BLaER1 (cell line): ENCODE measurements at regions not wholly inside any gene's neighbourhood (a gene's known extent, or its start where the extent isn't known, plus 50 kb on each side); places are given as distances from the start of the nearest gene placed in this dataset.

Experiments
- H3K27ac ChIP-seq: shearing (Covaris generic); formaldehyde crosslinking; 2 replicates; pipeline ENCODE4 v1.8.1; 2022
- H3K27me3 ChIP-seq: shearing (Covaris generic); formaldehyde crosslinking; 2 replicates; pipeline ENCODE4 v1.8.1; 2022
- H3K36me3 ChIP-seq: shearing (Covaris generic); formaldehyde crosslinking; 2 replicates; pipeline ENCODE4 v1.8.1; 2022
- H3K4me1 ChIP-seq: shearing (Covaris generic); formaldehyde crosslinking; 2 replicates; pipeline ENCODE4 v1.8.1; 2022
- H3K4me2 ChIP-seq: shearing (Covaris generic); formaldehyde crosslinking; 2 replicates; pipeline ENCODE4 v1.8.1; 2022
- H3K4me3 ChIP-seq: shearing (Covaris generic); formaldehyde crosslinking; 2 replicates; pipeline ENCODE4 v1.8.1; 2022
- H3K9ac ChIP-seq: shearing (Covaris generic); formaldehyde crosslinking; 2 replicates; pipeline ENCODE4 v1.8.1; 2022
- H3K9me3 ChIP-seq: shearing (Covaris generic); formaldehyde crosslinking; 2 replicates; pipeline ENCODE4 v1.8.1; 2022
- H4K20me1 ChIP-seq: shearing (Covaris generic); formaldehyde crosslinking; 2 replicates; pipeline ENCODE4 v1.8.1; 2022
- Cebpa-rat ChIP-seq: shearing (Covaris generic); IDR thresholded peaks from 2 replicates; pipeline ENCODE4 v1.8.1; 2022

DNA sequence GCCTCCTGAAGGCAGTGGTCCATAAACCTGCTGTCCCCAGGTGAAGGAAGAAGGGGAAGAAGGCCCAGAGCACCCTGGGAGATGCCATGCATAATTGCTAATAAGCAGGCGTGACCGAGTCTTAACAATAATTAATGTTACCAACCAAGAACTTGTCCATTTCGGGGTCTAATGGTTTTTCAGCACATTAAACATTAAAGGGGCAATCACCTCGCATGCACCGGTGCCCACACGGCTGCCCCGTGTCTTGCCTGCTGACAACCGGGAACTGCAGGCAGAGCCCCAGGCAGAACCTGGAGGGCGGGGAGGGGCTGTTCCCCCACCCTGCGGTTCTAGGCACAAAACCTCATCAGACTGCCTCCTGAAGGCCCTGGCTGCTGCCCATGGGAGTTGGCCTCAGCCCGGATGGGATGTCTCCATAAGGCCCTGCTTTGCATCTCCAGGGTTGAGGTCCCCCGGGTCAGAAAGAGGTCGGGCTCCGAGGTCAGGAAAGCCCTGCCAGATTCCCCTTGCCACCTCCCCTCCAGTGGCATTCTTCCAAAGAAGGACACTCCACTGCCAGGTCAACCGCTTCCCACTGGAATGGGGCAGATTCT lies 169.0 kb downstream of the BUD13 start:
- no peak overlapping the region for H3K27ac ChIP-seq
- no peaks in the 10 kb centered on the region; the same call in 1 of the 2 replicates for H4K20me1 ChIP-seq
- H3K27me3 ChIP-seq, result no peaks in the 10 kb centered on the region
- no peak overlapping the region for H3K4me2 ChIP-seq
- H3K4me3 ChIP-seq, result no peak overlapping the region
- H3K9me3 ChIP-seq, result no peaks in the 10 kb centered on the region
- no peak overlapping the region for H3K9ac ChIP-seq
- no peaks in the 10 kb centered on the region for H3K36me3 ChIP-seq
- H3K4me1 ChIP-seq, result no peaks in the 10 kb centered on the region
- no peak for TF ChIP-seq Cebpa-rat

DNA sequence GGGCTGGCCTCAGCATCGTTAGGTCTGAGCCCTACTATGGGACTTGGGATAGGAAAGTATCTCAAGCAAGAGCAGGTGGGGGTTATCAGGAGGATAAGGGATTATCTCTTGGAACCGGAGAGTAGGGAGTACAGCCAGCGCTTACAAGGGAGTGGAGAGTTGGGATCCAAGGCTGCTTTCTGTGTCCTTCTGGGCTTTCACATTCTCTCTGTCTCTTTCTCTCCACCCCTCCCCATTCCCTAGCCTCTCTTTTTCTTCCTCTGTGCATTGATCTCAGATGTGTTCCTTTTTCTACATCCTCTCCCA lies 170.2 kb downstream of the BUD13 start:
- H3K27me3 ChIP-seq, result no peaks in the 10 kb centered on the region
- no peak for TF ChIP-seq Cebpa-rat

DNA sequence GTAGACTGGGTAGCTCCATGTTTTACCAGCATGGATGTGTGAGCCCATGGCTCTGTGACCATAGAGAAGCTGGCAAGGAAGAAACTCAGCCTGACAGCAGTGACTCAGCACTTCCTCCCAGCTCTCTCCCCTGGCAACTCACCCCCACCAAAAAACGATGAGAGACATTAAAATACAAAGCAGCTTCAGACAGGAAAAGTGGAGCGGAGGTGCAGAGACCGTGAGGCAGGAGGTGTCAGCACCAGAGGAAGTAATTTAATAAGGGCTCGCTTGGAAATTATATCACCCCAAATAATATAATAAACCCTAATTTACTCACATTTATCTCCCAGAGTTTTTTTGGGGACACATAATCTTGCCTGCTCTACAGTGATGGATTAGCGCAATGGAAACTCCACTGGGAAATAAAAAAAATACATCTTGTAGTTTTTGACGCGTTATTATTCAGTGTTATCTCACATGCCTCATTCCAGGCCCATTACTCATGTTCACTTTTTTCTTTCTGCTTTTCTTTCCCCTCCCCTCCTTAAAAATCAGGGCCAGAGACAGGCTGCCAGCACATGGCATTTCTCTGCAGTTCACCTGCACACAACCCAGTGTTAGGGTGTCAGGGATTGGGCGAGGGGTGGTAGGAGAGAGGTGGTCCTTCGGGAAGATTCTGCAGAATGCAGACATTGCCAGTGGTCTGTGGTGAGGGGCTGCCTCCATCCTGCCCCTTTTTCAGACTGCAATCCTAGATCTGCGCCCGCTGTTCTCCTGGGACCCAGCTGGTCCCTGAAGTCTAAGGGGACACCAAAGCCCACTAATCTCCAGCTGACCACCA lies 170.8 kb downstream of the BUD13 start:
- H3K27ac ChIP-seq, result no peak overlapping the region

More for the DNA sequence above, 170.2 kb downstream of the BUD13 start:
- H3K4me1 ChIP-seq, result no peaks in the 10 kb centered on the region
- no peaks in the 10 kb centered on the region for H3K36me3 ChIP-seq
- H3K27ac ChIP-seq, result no peak overlapping the region
- H3K4me3 ChIP-seq, result no peak overlapping the region
- H3K4me2 ChIP-seq, result no peak overlapping the region
- H3K9me3 ChIP-seq, result no peaks in the 10 kb centered on the region
- no peaks in the 10 kb centered on the region; the same call in 1 of the 2 replicates for H4K20me1 ChIP-seq
- H3K9ac ChIP-seq, result no peak overlapping the region

DNA sequence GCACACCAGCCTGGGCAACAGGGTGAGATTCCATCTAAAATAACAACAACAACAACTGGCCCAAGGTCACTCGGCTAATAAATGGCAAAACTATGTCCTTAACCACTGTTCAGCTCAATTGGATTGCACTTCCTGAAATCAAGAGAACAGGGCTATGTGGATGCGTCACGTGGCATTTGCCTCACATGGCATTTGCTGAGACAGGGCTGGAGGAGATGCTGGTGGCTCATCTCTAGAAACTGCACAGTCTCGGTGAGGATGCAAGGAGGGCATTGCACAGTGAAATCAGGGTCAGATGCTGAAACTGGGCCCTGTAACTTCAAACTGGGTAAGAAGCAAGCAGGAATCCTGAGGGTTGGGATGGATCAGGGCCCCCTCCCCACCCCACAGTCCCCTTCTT lies 171.9 kb downstream of the BUD13 start:
- no peak overlapping the region for H3K27ac ChIP-seq
- no peaks in the 10 kb centered on the region; the same call in 1 of the 2 replicates for H4K20me1 ChIP-seq
- H3K9ac ChIP-seq, result no peak overlapping the region
- no peak overlapping the region for H3K4me3 ChIP-seq
- H3K36me3 ChIP-seq, result no peaks in the 10 kb centered on the region
- no peaks in the 10 kb centered on the region for H3K4me1 ChIP-seq
- H3K27me3 ChIP-seq, result no peaks in the 10 kb centered on the region
- no peaks in the 10 kb centered on the region for H3K9me3 ChIP-seq
- H3K4me2 ChIP-seq, result no peak overlapping the region
- TF ChIP-seq Cebpa-rat, result no peak

More for the DNA sequence above, 170.8 kb downstream of the BUD13 start:
- no peaks in the 10 kb centered on the region; the same call in 1 of the 2 replicates for H4K20me1 ChIP-seq
- TF ChIP-seq Cebpa-rat, result no peak
- H3K27me3 ChIP-seq, result no peaks in the 10 kb centered on the region
- no peak overlapping the region for H3K4me2 ChIP-seq
- H3K4me1 ChIP-seq, result no peaks in the 10 kb centered on the region
- H3K9me3 ChIP-seq, result no peaks in the 10 kb centered on the region
- no peak overlapping the region for H3K4me3 ChIP-seq
- no peak overlapping the region for H3K9ac ChIP-seq
- H3K36me3 ChIP-seq, result no peaks in the 10 kb centered on the region

DNA sequence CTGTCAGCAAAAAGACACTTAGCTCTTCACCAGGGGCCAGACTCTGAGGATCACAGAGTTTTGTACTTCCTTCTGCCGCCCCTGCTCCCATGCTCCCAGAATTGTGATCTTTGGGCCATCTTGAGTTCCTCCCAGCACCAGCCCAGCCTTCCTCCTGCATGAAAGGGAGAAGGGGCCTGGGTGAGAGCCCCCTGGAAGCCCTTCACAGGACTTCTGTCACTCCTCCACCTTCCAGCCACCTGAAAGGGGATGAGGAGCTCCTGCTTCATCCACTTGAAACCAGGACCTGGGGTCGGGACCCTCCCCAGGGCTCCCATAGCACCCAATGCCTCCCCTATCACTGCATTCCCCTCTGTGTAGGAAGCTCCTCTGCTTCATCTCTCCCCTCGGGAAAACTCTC lies 174.2 kb downstream of the BUD13 start:
- Histone ChIP-seq H3K36me3 (no peaks in the 10 kb centered on the region), H3K4me3 (no peak overlapping the region), H3K4me1 (no peaks in the 10 kb centered on the region), H3K9me3 (no peaks in the 10 kb centered on the region), H4K20me1 (no peaks in the 10 kb centered on the region; the same call in 1 of the 2 replicates), H3K27ac (no peak overlapping the region), H3K9ac (no peak overlapping the region), H3K4me2 (no peak overlapping the region), H3K27me3 (no peaks in the 10 kb centered on the region)
- no peak for TF ChIP-seq Cebpa-rat

DNA sequence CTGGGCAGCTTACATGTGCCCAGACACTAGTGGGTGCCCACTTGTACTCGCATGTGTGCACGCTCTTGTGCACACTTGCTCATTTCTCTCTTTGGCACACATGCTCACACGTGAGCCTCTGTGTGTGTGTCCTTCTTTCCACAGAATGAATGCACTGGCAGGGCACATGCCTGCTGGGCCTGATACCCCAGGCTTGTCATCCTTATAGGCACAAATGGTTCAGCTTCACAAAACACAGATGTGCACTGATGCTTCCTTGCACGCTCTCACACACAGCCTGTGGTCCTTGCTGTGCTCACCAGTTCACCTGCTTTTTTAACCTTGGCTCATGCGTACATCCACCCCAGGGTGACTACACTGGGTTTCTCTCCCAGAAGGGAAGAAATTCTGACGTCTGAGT lies 174.8 kb downstream of the BUD13 start:
- TF ChIP-seq Cebpa-rat, result no peak
- no peaks in the 10 kb centered on the region for H3K9me3 ChIP-seq
- no peaks in the 10 kb centered on the region for H3K4me1 ChIP-seq
- H3K4me3 ChIP-seq, result no peak overlapping the region
- H3K36me3 ChIP-seq, result no peaks in the 10 kb centered on the region
- H3K27me3 ChIP-seq, result no peaks in the 10 kb centered on the region
- H3K9ac ChIP-seq, result no peak overlapping the region
- H3K27ac ChIP-seq, result no peak overlapping the region
- no peak overlapping the region for H3K4me2 ChIP-seq
- no peaks in the 10 kb centered on the region; the same call in 1 of the 2 replicates for H4K20me1 ChIP-seq

DNA sequence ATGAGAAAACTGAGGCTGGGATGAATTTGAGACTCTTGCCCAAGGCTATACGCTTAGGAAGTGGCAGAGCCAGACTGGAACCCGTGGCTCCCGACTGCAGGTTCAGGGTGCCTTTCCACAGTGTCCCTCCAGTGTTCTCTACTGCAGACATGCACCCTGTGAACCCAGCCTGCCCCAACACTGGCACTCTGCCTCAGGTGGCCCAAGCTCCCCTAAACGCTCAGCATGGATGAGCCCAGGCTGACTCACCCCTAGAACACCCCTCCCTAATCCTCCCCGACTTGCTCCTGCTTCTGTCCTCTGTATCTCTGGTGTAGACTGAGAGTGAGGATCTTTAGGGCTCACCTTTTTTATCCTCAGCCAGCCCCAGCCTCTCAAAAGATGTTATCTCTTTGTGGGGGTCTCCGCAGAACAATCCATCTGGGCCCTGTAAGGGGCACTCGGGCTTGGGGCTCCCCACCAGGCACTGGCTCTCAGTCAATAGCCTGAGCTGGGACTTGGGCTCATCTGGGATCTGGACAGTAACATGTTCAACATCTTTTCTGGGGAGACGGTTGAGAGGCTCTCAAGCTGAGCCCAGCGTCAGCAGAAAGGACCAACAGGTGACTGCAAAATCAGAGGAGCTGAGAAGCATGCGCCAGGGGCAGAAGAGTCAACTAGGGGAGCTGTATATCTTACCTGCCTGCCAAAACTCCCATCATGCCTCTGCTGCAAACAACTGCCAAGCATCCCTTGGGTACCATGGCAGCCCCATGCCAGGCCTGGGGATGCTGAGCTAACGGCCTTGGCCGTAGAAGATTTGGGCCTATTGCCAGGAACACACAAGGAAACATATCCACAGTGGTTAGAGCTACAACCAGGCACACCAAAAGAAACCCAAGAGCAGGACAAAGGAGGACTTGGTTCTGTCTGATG lies 176.2 kb downstream of the BUD13 start:
- H3K4me3 ChIP-seq, result no peak overlapping the region
- H3K4me2 ChIP-seq, result no peak overlapping the region
- no peak overlapping the region for H3K27ac ChIP-seq
- H3K36me3 ChIP-seq, result no peaks in the 10 kb centered on the region
- TF ChIP-seq Cebpa-rat, result no peak
- no peaks in the 10 kb centered on the region for H3K27me3 ChIP-seq
- H3K9me3 ChIP-seq, result no peaks in the 10 kb centered on the region
- no peaks in the 10 kb centered on the region; the same call in 1 of the 2 replicates for H4K20me1 ChIP-seq
- H3K9ac ChIP-seq, result no peak overlapping the region
- no peaks in the 10 kb centered on the region for H3K4me1 ChIP-seq

DNA sequence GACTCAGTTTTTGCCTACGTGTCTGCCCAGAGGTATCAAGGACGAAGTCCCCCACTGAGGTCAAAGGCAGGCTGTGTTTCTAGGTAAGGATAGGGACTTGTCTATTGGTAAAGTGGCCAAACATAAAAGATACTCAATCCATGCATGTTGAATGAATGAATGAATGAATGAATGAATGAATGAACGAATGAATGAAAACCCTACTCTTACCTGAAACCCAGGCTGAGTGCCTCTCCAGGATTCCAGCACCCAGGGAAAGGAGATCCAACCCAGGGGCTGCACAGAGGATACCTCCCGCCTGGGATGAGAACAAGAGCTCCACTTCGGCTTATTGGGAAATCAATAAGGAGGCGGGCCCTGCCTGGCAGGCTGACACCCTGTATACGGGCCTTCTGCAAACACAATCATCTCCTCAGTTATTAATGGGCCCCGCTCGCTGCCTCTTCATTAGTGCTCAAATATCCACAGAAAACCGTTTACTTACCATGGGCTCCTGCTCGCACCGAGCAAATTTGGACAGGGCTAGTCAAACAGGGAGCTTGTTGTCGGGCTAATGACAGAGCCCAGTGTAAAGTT lies 177.4 kb downstream of the BUD13 start:
- H3K4me1 ChIP-seq, result no peaks in the 10 kb centered on the region
- H3K36me3 ChIP-seq, result no peaks in the 10 kb centered on the region
- no peaks in the 10 kb centered on the region for H3K9me3 ChIP-seq
- TF ChIP-seq Cebpa-rat, result no peak
- H4K20me1 ChIP-seq, result no peaks in the 10 kb centered on the region; the same call in 1 of the 2 replicates
- no peaks in the 10 kb centered on the region for H3K27me3 ChIP-seq
- no peak overlapping the region for H3K4me2 ChIP-seq
- H3K9ac ChIP-seq, result no peak overlapping the region
- no peak overlapping the region for H3K27ac ChIP-seq
- H3K4me3 ChIP-seq, result no peak overlapping the region

DNA sequence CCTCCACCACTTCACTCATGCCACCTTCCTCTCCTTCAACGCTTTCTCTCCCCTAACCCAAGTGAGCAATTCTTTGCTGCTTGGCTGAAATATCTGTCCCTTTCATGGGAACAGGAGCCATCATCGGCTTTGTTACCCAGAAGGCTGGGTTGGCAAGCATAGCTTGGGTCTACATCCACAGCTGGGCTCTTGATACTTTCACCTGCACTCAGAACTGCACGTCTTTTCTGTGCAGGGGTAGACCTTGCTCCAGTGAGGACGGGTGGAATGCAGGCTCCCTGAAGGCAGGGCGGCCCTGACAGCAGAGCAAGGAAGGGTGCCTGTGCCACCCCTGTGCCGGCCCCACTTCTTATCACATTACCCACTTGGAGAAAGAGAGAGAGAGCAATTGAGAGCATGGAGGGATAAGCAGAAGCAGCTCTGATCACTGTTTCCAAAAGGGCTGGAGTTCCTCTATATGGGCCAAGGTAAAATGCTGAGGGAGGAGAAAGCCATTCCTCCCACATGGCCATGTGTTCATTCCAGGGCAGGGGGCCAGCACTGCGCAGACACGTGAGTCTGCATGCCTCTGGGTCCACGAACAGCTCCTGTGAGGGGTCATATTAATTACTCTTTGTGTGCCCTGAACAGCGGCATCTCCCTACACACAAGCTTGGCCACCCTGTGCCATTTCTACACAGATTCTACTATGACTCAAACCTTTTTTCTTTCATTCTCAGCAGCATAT lies 181.8 kb downstream of the BUD13 start:
- Histone ChIP-seq H3K4me1 (no peaks in the 10 kb centered on the region), H4K20me1 (no peaks in the 10 kb centered on the region), H3K9me3 (no peaks in the 10 kb centered on the region), H3K9ac (no peak overlapping the region), H3K4me3 (no peak overlapping the region), H3K27ac (no peak overlapping the region), H3K27me3 (no peaks in the 10 kb centered on the region), H3K36me3 (no peaks in the 10 kb centered on the region), H3K4me2 (no peak overlapping the region)
- TF ChIP-seq Cebpa-rat, result no peak
